ENCODE measurements at regions not wholly inside any gene's neighbourhood (a gene's known extent, or its start where the extent isn't known, plus 50 kb on each side); places are given as distances from the start of the nearest gene placed in this dataset.

DNA sequence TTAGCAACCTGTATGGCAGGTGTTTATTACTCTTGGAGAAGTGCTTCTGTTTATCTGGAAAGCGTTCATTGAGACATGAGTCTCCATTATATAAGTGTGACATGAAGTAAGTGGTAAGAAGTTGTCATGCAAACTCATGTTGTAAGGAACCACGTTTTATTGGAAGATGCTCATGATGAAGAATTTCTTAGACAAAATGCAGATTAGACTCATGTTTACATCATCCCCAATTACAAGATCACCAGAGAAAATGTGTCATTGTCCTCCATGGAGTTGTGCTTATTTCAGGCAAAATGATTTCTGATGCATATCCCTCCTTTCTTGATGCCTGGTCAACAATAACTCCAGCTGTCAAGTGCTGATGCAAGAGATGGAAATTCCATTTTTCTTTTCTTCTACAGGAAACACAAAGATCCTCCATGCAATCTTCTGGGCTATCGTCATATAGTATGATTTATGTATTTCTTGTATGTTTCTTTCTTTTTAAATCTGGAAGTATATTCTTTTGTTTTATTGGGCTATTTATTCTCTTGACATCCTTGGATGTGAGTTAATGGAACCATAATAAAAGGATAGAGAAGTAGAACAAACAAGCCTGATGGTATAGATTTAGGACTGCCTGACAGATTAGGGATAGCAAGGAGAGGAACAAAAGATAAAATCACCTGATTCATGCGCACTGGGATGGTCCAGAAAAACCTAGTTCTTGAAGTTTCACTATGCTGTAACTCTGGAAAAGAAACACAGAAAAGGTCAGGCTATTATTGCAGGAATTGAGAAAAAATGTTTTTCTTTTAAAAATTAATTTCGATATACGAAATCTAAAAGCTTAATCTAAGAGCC lies 50.7 kb upstream of the DIAPH3 start:
- intact Hi-C loops (cut with micrococcal nuclease), result no loop called here
- ATAC-seq (ENCODE audit: low read depth) (no peak), DNase-seq (no peak)
- Histone ChIP-seq H4K20me1 (ENCODE audit: control insufficient read depth, insufficient read depth, low read length, poor library complexity, severe bottlenecking) (no peaks in the 10 kb centered on the region), H3K9me3 (ENCODE audit: control extremely low read depth in 1 of 3, control insufficient read depth in 2 of 3, insufficient read depth in 1 of 3, low read length in 2 of 3) (no peaks in the 10 kb centered on the region), H3K36me3 (replicated peaks in 1 of 2; ENCODE audit: control extremely low read depth in 1 of 2, control insufficient read depth in 1 of 2, extremely low read depth in 1 of 2, insufficient read depth in 2 of 2, low read length in 1 of 2) (no peaks in the 10 kb centered on the region), H3K4me2 (replicated peaks; ENCODE audit: low read depth, low read length, poor library complexity, severe bottlenecking) (no peak overlapping the region), H3K9ac (ENCODE audit: low read length) (no peak overlapping the region), H3K27me3 (replicated peaks in 1 of 4; ENCODE audit: control extremely low read depth in 1 of 4, control insufficient read depth in 3 of 4, insufficient read depth in 4 of 4, low read length in 3 of 4) (no peaks in the 10 kb centered on the region), H3K27ac (ENCODE audit: low read length in 2 of 2) (no peak overlapping the region), H2AFZ (ENCODE audit: insufficient read depth, low read depth, low read length, poor library complexity, severe bottlenecking) (no peak overlapping the region), H3K79me2 (ENCODE audit: control insufficient read depth, insufficient read depth, low read length) (no peaks in the 10 kb centered on the region), H3K4me1 (ENCODE audit: control insufficient read depth in 2 of 2, insufficient read depth in 2 of 2, low read length in 2 of 2) (no peaks in the 10 kb centered on the region), H3K4me3 (ENCODE audit: control extremely low read depth in 1 of 5, extremely low read depth in 1 of 5, insufficient read depth in 1 of 5, low read depth in 2 of 5, low read length in 4 of 5) (no peak overlapping the region)
- Mint-ChIP-seq H3K9me3 (ENCODE audit: insufficient read depth) (no peaks in the 10 kb centered on the region), H3K27me3 (peaks cover 4% of the 10 kb centered on the region), H3K27ac (no peak overlapping the region), H3K4me1 (no peaks in the 10 kb centered on the region), H3K4me3 (no peak overlapping the region)
- CTCF ChIA-PET, result no interaction called here
- POLR2A ChIA-PET, result no interaction called here
- no peak for TF ChIP-seq EZH2 (IDR thresholded peaks at IDR 0.05; ENCODE audit: borderline replicate concordance, insufficient read depth, low read depth, low read length, poor library complexity, severe bottlenecking)
- TF ChIP-seq, protein P1, sequence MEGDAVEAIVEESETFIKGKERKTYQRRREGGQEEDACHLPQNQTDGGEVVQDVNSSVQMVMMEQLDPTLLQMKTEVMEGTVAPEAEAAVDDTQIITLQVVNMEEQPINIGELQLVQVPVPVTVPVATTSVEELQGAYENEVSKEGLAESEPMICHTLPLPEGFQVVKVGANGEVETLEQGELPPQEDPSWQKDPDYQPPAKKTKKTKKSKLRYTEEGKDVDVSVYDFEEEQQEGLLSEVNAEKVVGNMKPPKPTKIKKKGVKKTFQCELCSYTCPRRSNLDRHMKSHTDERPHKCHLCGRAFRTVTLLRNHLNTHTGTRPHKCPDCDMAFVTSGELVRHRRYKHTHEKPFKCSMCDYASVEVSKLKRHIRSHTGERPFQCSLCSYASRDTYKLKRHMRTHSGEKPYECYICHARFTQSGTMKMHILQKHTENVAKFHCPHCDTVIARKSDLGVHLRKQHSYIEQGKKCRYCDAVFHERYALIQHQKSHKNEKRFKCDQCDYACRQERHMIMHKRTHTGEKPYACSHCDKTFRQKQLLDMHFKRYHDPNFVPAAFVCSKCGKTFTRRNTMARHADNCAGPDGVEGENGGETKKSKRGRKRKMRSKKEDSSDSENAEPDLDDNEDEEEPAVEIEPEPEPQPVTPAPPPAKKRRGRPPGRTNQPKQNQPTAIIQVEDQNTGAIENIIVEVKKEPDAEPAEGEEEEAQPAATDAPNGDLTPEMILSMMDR (IDR thresholded peaks at IDR 0.05), result no peak
- WGBS (ENCODE audit: insufficient coverage), result 95% methylated on average over 2 of the region's 6 CpGs

DNA sequence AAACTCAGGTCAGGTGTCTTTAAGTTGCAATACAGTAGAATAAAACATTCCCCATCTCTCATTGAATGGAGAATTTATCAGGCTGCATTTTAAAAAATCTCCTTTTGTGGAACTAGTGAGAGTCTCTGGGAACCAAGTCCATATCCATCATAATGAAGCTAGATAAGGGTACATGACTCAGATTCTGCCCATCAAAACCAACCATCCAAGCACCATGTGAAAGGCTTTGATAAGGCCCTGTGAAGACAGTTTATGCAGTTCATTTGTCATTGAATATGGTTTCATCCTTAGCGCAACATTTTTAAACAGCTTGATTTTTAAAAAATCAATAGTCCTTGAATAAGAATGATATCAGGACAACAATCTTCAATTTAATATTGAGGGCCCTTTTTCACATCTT lies 56.3 kb upstream of the DIAPH3 start:
- no peak for ATAC-seq (ENCODE audit: low read depth)

More for the DNA sequence above, 56.3 kb upstream of the DIAPH3 start:
- intact Hi-C loops (cut with micrococcal nuclease), result no loop called here
- H3K9ac ChIP-seq (ENCODE audit: low read length), result no peak overlapping the region
- Mint-ChIP-seq H3K4me1 (no peaks in the 10 kb centered on the region), H3K4me3 (no peak overlapping the region), H3K27ac (no peak overlapping the region), H3K9me3 (ENCODE audit: insufficient read depth) (no peaks in the 10 kb centered on the region), H3K27me3 (no peaks in the 10 kb centered on the region)
- no peaks in the 10 kb centered on the region for H4K20me1 ChIP-seq (ENCODE audit: control insufficient read depth, insufficient read depth, low read length, poor library complexity, severe bottlenecking)
- no peaks in the 10 kb centered on the region for H3K4me1 ChIP-seq (ENCODE audit: control insufficient read depth in 2 of 2, insufficient read depth in 2 of 2, low read length in 2 of 2)
- H3K9me3 ChIP-seq (ENCODE audit: control extremely low read depth in 1 of 3, control insufficient read depth in 2 of 3, insufficient read depth in 1 of 3, low read length in 2 of 3), result no peaks in the 10 kb centered on the region
- no peak for DNase-seq
- ChIA-PET POLR2A (no interaction called here), CTCF (no interaction called here)
- WGBS (ENCODE audit: insufficient coverage), result no CpG with 5 or more reads among the region's 1 CpG
- H2AFZ ChIP-seq (ENCODE audit: insufficient read depth, low read depth, low read length, poor library complexity, severe bottlenecking), result no peak overlapping the region
- TF ChIP-seq, protein P1 (IDR thresholded peaks at IDR 0.05), result no peak
- TF ChIP-seq EZH2 (IDR thresholded peaks at IDR 0.05; ENCODE audit: borderline replicate concordance, insufficient read depth, low read depth, low read length, poor library complexity, severe bottlenecking), result no peak
- H3K4me3 ChIP-seq (ENCODE audit: control extremely low read depth in 1 of 5, extremely low read depth in 1 of 5, insufficient read depth in 1 of 5, low read depth in 2 of 5, low read length in 4 of 5), result no peak overlapping the region
- no peaks in the 10 kb centered on the region for H3K79me2 ChIP-seq (ENCODE audit: control insufficient read depth, insufficient read depth, low read length)
- no peaks in the 10 kb centered on the region for H3K36me3 ChIP-seq (replicated peaks in 1 of 2; ENCODE audit: control extremely low read depth in 1 of 2, control insufficient read depth in 1 of 2, extremely low read depth in 1 of 2, insufficient read depth in 2 of 2, low read length in 1 of 2)
- no peak overlapping the region for H3K27ac ChIP-seq (ENCODE audit: low read length in 2 of 2)
- H3K4me2 ChIP-seq (replicated peaks; ENCODE audit: low read depth, low read length, poor library complexity, severe bottlenecking), result no peak overlapping the region
- no peaks in the 10 kb centered on the region for H3K27me3 ChIP-seq (replicated peaks in 1 of 4; ENCODE audit: control extremely low read depth in 1 of 4, control insufficient read depth in 3 of 4, insufficient read depth in 4 of 4, low read length in 3 of 4)

Data from B cell (primary cell).